HUDEP-2 (cell line): ENCODE measurements at regions not wholly inside any gene's neighbourhood (a gene's known extent, or its start where the extent isn't known, plus 50 kb on each side); places are given as distances from the start of the nearest gene placed in this dataset.
"Not testable (repeated sequence)": the region's sequence is repeated elsewhere in the genome, so short reads cannot be mapped to it uniquely, and the experiment has no call there.

Experiments
- DNase-seq, 76 experiments: peaks; one replicate each; lab custom pipeline; 2025; ENCODE audit not compliant: unreplicated experiment in 76 of 76; lab: John Stamatoyannopoulos, UW

- DNase-seq, result no peak
Measured at GRCh38 chr2:57460396-57461276, 586.0 kb upstream of the VRK2 start.

- no peak for DNase-seq
Measured at GRCh38 chr2:57461624-57462023, 585.0 kb upstream of the VRK2 start.

GRCh38 chr2:57465067-57465466, 581.5 kb upstream of the VRK2 start:
- no peak for DNase-seq

GRCh38 chr2:57465967-57466366, 580.6 kb upstream of the VRK2 start:
- DNase-seq, result no peak

DNA sequence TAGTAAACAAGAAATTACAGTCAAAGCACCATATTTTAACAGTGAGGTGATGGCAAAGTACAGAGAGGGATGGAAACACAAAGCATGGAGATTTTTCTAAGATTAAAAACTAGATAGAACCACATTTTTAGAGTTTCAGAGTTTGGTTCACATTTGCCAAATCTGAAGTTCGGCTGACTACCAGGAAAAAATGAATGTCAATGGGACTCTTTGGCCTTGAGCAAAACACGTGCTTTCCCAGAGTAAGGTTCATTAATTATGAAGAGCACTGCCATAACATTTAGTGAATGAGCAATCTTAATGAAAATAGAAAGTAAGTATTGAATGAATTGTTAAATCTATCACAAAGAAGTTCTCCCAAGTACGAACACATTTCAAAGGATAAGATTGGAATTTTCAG, 571.2 kb upstream of the VRK2 start:
- no peak for DNase-seq

GRCh38 chr2:57479981-57480380, 566.6 kb upstream of the VRK2 start:
- no peak for DNase-seq

GRCh38 chr2:57488061-57488460, 558.5 kb upstream of the VRK2 start:
- no peak for DNase-seq

DNA sequence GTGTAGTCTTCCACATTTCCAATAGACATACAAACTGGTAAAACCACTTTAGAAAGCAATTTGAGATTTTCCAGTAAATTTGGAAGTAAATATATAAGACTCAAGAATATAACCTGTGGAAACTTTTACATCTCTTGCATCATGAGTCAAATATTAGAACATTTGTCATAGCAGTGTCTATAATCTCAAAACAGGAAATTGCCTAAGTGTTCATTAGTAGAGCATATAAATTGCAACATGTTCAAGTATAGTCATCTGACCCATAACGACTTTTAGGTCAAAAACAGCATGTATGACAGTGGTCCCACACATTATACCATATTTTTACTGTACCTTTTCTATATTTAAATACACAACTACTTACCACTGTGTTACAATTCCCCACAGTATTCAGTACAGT, 555.9 kb upstream of the VRK2 start:
- DNase-seq, result no peak

DNA sequence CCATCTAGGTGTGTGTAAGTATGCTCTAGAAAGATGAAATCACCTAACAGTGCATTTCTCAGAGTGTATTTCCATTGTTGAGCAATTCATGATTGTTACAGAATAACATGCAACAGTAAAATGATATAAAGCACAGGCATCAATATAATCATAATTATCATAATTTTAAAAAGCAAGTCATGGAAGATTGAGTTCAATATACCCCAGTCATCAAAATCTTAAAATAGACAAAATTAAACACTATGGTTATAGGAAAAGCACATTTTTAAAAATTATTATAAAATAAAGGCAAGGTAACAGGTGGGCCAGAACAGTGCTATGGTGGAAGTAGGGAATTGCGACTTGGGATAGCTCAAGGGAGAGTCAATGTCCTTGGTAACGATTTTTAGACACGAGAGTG, 555.4 kb upstream of the VRK2 start:
- DNase-seq, result no peak

GRCh38 chr2:57493966-57494365, 552.6 kb upstream of the VRK2 start:
- not testable (repeated sequence) for DNase-seq

DNA sequence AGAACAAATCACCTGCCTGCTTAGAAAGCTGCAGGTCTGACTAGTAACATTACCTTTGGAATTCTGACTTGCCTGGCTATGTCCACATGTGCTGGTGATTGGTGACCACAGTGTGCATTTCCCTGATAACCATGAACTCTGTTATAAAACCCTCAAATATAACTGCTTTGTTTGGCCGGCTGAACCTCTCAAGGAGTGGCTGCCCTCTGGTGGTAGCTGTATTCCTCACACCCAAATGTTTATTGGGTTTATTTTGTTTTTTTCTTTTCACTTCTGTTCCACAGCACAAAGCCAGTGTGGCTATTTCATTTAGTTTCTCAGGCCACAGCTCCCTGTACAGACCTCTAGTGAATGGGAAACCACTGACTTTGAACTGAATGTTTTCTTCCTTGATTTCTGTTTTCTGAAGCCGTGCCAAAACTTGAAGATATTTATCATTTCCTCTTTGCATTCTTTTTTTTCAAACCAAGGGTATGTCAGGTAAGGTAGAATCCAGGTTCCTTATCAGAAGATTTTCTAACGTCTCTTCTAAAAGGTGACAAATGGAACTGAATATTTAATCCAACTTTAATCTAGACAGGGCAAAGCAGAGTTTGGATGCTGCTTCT, 549.0 kb upstream of the VRK2 start:
- DNase-seq, result peak in 28 of 76 experiments; percentile 0 to 44 (median 6)

DNA sequence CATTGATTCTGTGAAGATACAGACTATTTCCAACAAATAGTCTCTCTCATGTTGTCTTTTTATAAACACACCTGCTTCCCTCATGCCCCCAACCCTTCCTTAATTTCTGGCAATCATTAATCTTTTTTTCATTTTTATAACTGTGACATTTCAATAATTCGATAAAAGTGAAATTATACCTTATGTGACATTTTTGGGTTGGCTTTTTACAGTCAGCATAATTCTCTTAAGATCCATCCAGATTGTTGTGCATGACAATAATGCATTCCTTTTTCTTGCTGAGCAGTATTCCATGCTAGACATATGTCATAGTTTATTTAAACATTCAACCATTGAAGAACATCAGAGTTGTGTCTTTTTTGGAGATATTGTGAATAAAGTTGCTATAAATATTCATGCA, 541.8 kb upstream of the VRK2 start:
- no peak for DNase-seq

GRCh38 chr2:57509189-57509588, 537.4 kb upstream of the VRK2 start:
- no peak for DNase-seq

GRCh38 chr2:57510704-57511103, 535.9 kb upstream of the VRK2 start:
- no peak for DNase-seq

DNA sequence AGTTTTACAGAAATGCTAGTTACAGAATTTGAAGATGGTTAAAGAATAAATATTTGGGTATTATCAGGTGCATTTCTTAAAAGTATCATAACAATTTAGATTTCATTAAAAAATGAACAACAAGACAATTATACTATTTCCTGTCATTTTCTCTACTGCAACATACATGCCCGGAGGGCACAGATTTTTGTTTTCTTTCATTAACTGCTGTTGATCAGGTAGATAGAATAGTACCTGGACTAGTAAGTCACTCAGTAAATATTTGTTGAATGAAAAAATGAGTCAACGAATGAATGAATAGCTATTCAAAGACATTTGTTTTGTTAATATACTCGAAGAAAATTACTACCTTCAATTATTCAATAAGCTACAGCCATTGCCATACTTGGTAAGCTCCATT, 531.2 kb upstream of the VRK2 start:
- DNase-seq, result no peak

DNA sequence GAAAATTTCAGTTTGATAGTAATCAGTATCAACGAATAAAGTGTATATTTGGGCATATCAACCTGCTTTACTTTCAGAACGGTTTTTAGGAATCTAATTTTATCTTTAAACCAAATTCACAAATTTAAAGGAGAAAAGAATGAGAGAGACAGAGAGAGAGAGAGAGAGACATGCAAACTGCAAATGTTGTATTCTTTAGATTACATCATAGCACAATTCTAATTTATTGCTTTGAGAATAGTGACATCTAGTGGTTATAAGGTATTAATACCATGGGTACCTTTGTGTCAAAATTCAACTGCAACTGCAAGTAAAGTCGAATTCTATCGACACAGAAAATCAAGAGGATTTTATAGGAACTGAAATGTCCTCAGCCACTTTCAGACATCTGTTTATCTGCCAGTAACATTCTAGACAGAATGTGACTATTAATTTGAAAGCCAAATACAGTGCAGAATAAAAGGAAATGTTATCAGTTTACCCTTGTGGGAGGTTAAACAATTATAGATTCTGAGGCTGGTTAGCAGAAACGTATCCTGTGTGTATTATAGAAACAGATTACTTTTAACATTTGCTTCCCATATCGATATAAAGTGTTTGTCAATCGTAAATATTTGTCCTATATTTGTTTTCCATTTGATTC, 529.8 kb upstream of the VRK2 start:
- DNase-seq, result peak in 12 of 76 experiments; percentile 1 to 39 (median 10)

DNA sequence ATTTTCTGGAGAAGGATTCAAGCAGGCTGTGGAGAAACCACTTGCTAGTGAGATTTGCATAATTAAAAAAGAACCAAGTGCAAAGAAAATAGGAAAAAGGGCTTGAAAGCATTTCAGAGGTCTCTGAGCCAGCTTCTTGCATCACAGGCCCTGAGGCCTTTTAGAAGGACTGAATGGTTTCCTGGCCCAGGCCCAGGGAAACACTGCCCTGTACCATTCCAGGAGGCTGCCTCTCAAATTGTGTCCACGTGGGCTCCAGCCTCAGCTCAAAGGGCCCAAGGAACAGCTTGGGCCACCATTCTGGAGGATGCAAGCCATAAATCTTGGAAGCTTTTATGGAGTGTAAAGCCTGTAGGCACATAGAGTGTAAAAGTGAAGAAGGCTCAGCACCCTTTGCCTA, 523.3 kb upstream of the VRK2 start:
- no peak for DNase-seq

DNA sequence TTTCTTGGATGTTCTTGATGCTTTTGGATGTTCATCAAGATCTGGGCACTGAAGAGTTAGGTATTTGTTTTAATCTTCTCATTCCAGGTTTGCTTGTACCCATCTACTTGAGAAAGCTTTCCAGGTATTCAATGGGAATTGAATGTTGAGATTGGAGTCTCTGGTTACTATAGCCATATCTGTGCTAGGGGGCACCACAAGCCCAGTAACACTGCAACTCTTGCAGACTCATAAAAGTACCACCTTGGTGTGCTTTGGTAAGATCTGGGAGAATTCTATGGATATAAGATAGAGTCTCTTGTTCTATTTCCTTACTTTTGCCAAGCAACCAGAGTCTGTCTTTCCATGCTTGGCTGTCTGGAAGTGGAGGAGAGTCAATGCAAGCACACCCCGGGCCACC, 518.9 kb upstream of the VRK2 start:
- DNase-seq, result no peak

DNA sequence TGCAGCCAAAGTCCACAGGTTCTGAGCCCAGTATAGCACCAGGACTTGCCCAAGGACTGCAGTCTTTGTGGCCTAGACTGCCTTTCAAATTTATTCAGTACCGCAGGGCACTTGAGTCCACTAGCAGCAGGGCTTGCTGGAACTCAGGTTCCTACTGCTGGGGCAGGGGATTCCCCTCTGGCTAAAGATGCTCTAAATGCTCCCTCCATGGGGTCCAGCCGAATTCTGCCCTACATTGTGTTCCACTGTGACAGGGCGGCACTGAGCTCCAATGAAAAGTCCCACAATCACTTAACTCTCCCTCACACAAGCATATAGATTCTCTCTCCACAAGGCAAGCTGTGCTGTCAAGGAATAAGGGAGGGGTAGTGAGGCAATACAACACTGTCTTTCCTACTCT, 518.1 kb upstream of the VRK2 start:
- DNase-seq, result no peak

- DNase-seq, result no peak
Measured at GRCh38 chr2:57534358-57534757, 512.2 kb upstream of the VRK2 start.

DNA sequence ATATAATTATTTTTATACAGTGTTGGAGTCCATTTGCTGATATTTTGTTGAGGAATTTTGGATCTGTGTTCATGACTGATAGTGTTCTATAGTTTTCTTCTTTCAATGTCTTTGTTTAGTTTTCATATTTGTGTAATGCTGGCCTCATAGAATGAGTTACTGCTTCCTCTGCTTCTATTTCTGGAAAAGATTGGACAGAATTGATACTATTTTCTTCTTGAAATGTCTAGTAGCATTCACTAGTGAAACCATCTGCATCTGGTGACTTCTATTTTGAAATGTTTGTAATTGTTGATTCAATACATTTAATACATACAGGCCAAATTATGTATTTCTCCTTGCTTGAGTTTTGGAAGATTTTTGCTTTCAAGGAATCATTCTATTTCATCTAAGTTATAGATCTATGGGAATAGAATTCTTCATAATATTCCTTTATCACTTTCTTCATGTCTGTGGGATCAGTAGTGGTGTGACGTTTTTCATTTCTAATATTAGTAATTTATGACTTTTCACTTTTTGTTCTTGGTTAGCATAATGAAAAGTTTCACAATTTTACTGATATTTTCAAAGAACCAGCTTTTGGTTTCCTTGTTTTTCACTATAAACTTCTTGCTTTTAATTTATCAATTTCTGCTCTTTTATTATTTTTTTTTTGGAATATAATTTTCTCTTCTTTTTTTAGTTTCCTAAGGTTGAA, 509.9 kb upstream of the VRK2 start:
- no peak for DNase-seq
